IMR-90 (cell line): ENCODE measurements at regions not wholly inside any gene's neighbourhood (a gene's known extent, or its start where the extent isn't known, plus 50 kb on each side); places are given as distances from the start of the nearest gene placed in this dataset.

Experiments
- CEBPB ChIP-seq: IDR thresholded peaks from 2 replicates; pipeline ENCODE4 v1.6.1; 2012; ENCODE audit warnings: low read depth, low read length, improper control_type of control experiment
- FOS ChIP-seq: fragments of 150-350 bp; IDR thresholded peaks from 2 replicates; pipeline ENCODE4 v1.6.1; 2016; ENCODE audit warnings: low read depth, low read length
- MAFK ChIP-seq: IDR thresholded peaks from 2 replicates; pipeline ENCODE4 v1.6.1; 2012; ENCODE audit warnings: low read depth, low read length, improper control_type of control experiment
- MAZ ChIP-seq: IDR thresholded peaks from 2 replicates; pipeline ENCODE4 v1.6.1; 2012; ENCODE audit warnings: low read depth, mild to moderate bottlenecking, low read length, improper control_type of control experiment, moderate library complexity, borderline replicate concordance
- MXI1 ChIP-seq: IDR thresholded peaks from 2 replicates; pipeline ENCODE4 v1.6.1; 2012; ENCODE audit warnings: low read depth, mild to moderate bottlenecking, low read length, moderate library complexity, borderline replicate concordance
- POLR2A ChIP-seq: IDR thresholded peaks from 2 replicates; pipeline ENCODE4 v1.6.1; 2012; ENCODE audit warnings: mild to moderate bottlenecking, low read depth, low read length
- RAD21 ChIP-seq: IDR thresholded peaks from 2 replicates; pipeline ENCODE4 v1.6.1; 2012; ENCODE audit warnings: low read length, improper control_type of control experiment
- RCOR1 ChIP-seq: IDR thresholded peaks from 2 replicates; pipeline ENCODE4 v1.6.1; 2012; ENCODE audit warnings: mild to moderate bottlenecking, low read length, improper control_type of control experiment; ENCODE audit not compliant: insufficient replicate concordance
- RFX5 ChIP-seq: IDR thresholded peaks from 2 replicates; pipeline ENCODE4 v1.8.0; 2012; ENCODE audit warnings: low read depth, mild to moderate bottlenecking, low read length, moderate library complexity
- USF2 ChIP-seq: fragments of 150-350 bp; IDR thresholded peaks from 2 replicates; pipeline ENCODE4 v1.6.1; 2017; ENCODE audit warnings: mild to moderate bottlenecking, antibody characterized with exemption, low read length, low read depth
- TF ChIP-seq, protein P1 (sequence below): conservative IDR thresholded peaks from 2 replicates; pipeline ENCODE4 v1.5.1; 2012; ENCODE audit warnings: mild to moderate bottlenecking, low read depth, low read length, improper control_type of control experiment

- TF ChIP-seq, protein P1, sequence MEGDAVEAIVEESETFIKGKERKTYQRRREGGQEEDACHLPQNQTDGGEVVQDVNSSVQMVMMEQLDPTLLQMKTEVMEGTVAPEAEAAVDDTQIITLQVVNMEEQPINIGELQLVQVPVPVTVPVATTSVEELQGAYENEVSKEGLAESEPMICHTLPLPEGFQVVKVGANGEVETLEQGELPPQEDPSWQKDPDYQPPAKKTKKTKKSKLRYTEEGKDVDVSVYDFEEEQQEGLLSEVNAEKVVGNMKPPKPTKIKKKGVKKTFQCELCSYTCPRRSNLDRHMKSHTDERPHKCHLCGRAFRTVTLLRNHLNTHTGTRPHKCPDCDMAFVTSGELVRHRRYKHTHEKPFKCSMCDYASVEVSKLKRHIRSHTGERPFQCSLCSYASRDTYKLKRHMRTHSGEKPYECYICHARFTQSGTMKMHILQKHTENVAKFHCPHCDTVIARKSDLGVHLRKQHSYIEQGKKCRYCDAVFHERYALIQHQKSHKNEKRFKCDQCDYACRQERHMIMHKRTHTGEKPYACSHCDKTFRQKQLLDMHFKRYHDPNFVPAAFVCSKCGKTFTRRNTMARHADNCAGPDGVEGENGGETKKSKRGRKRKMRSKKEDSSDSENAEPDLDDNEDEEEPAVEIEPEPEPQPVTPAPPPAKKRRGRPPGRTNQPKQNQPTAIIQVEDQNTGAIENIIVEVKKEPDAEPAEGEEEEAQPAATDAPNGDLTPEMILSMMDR, result no peak
- TF ChIP-seq RFX5 (no peak), MAZ (no peak), RCOR1 (no peak), POLR2A (no peak), MAFK (no peak), USF2 (no peak), MXI1 (no peak), CEBPB (no peak), RAD21 (no peak), FOS (no peak)
These were observed 245.5 kb downstream of the TDRD3 start for GRCh38 chr13:60642552-60642951.
